GM18498 (cell line): ENCODE measurements at regions not wholly inside any gene's neighbourhood (a gene's known extent, or its start where the extent isn't known, plus 50 kb on each side); places are given as distances from the start of the nearest gene placed in this dataset.
"Not testable (repeated sequence)": the region's sequence is repeated elsewhere in the genome, so short reads cannot be mapped to it uniquely, and the experiment has no call there.

Experiments used
- ATAC-seq: cut with Tn5 transposase; IDR thresholded peaks from one replicate; pipeline ENCODE4 v1.9.1; 2021; ENCODE audit warnings: mild to moderate bottlenecking, moderate library complexity; ENCODE audit not compliant: unreplicated experiment

- no peak for ATAC-seq
Measured at GRCh38 chr7:152947686-152948085, 188.1 kb downstream of the ACTR3B start.

- no peak for ATAC-seq
Measured at GRCh38 chr7:152949253-152949652, 189.7 kb downstream of the ACTR3B start.

GRCh38 chr7:152949790-152950189, 190.2 kb downstream of the ACTR3B start:
- no peak for ATAC-seq

GRCh38 chr7:152956006-152956405, 196.5 kb downstream of the ACTR3B start:
- ATAC-seq = no peak

- ATAC-seq = no peak
Measured at GRCh38 chr7:152959610-152960009, 200.1 kb downstream of the ACTR3B start.

- ATAC-seq = not testable (repeated sequence)
Measured at GRCh38 chr7:152961796-152962195, 202.2 kb downstream of the ACTR3B start.

- no peak for ATAC-seq
Measured at GRCh38 chr7:152966189-152966588, 206.6 kb downstream of the ACTR3B start.

GRCh38 chr7:152967958-152968357, 208.4 kb downstream of the ACTR3B start:
- no peak for ATAC-seq

GRCh38 chr7:152968514-152968913, 209.0 kb downstream of the ACTR3B start:
- ATAC-seq = no peak

GRCh38 chr7:152969335-152969734, 209.8 kb downstream of the ACTR3B start:
- ATAC-seq = no peak

GRCh38 chr7:152969839-152970238, 210.3 kb downstream of the ACTR3B start:
- ATAC-seq = no peak

GRCh38 chr7:152970481-152970880, 210.9 kb downstream of the ACTR3B start:
- ATAC-seq = no peak

GRCh38 chr7:152974577-152974976, 215.0 kb downstream of the ACTR3B start:
- no peak for ATAC-seq

GRCh38 chr7:152975076-152975475, 215.5 kb downstream of the ACTR3B start:
- no peak for ATAC-seq

GRCh38 chr7:152979376-152979775, 219.8 kb downstream of the ACTR3B start:
- ATAC-seq = no peak

GRCh38 chr7:152984421-152984820, 224.9 kb downstream of the ACTR3B start:
- no peak for ATAC-seq

- ATAC-seq = no peak
Measured at GRCh38 chr7:152986376-152986775, 226.8 kb downstream of the ACTR3B start.

GRCh38 chr7:152987656-152988055, 228.1 kb downstream of the ACTR3B start:
- no peak for ATAC-seq

- ATAC-seq = no peak
Measured at GRCh38 chr7:152989889-152990380, 230.4 kb downstream of the ACTR3B start.

- no peak for ATAC-seq
Measured at GRCh38 chr7:152998420-152998819, 238.9 kb downstream of the ACTR3B start.

GRCh38 chr7:153002115-153002514, 242.6 kb downstream of the ACTR3B start:
- ATAC-seq = no peak

- ATAC-seq = no peak
Measured at GRCh38 chr7:153002572-153002971, 243.0 kb downstream of the ACTR3B start.

GRCh38 chr7:153004341-153004740, 244.8 kb downstream of the ACTR3B start:
- ATAC-seq = no peak
